Left lung (tissue), 4 donors: ENCODE measurements at regions not wholly inside any gene's neighbourhood (a gene's known extent, or its start where the extent isn't known, plus 50 kb on each side); places are given as distances from the start of the nearest gene placed in this dataset.

Experiments
- ATAC-seq: fragments of 200-7000 bp; cut with Tn5 transposase; one replicate; pipeline ENCODE4 v1.9.1; 2020; ENCODE audit warnings: moderate library complexity
- DNase-seq, 4 donors: peaks; one replicate each; pipeline ENCODE4 v3.0.0-alpha.2; 2013 to 2020
- H3K27ac ChIP-seq, 2 donors: fragments of 200-600 bp; sonication (generic) in 1 of 2; one replicate each; pipeline versions ENCODE4 v1.5.0 to v1.8.0; 2020 to 2021
- H3K27me3 ChIP-seq, 2 donors: fragments of 200-600 bp; sonication (generic) in 1 of 2; one replicate each; pipeline versions ENCODE4 v1.5.0 to v1.8.0; 2020 to 2021
- H3K36me3 ChIP-seq, 2 donors: fragments of 200-600 bp; sonication (generic) in 1 of 2; one replicate each; pipeline versions ENCODE4 v1.5.0 to v1.8.0; 2020 to 2021
- H3K4me1 ChIP-seq, 2 donors: fragments of 200-600 bp; one replicate each; pipeline ENCODE4 v1.8.0; 2021
- H3K4me3 ChIP-seq, 2 donors: fragments of 200-600 bp; sonication (generic) in 1 of 2; one replicate each; pipeline versions ENCODE4 v1.5.0 to v1.8.0; 2020 to 2021; ENCODE audit warnings: mild to moderate bottlenecking in 1 of 2
- H3K9me3 ChIP-seq, 2 donors: fragments of 200-600 bp; sonication (generic) in 1 of 2; one replicate each; pipeline versions ENCODE4 v1.5.0 to v1.8.0; 2020 to 2021
- CTCF ChIP-seq, 2 donors: fragments of 200-600 bp; sonication (generic) in 1 of 2; IDR thresholded peaks; one replicate each; pipeline versions ENCODE4 v1.5.0 to v1.8.0; 2021; ENCODE audit warnings: antibody characterized with exemption in 2 of 2
- intact Hi-C, 2 donors: fragments of 100-400 bp; cut with DNase I; formaldehyde crosslinking; loops; one replicate each; pipeline versions ENCODE4 v1.11.2 to v1.14.2; 2022
- donor health status: DM: no; HTN: yes; CAD: no.
- donor health status: DM: no; HTN: no; CAD: no.

DNA sequence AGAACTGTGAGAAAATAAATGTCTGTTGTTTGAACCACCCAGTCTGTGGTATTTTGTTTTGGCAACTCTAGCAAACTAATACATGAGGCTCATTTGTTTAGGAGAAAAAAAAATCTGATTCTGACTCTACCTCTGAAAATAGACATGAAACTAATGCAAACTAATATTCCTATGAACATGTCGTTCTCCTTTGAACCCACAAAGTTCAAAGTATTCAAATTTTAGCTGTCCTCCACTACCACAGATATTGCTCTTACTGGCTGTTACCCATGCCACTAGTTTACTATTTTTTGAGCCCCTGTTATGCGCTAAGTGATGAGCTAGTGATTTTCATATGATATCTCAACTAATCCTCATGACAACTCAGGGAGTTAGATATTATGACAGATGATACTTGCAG is 58.8 kb upstream of the ZNF804B start:
- intact Hi-C loops, result no loop called here
- H3K4me3 ChIP-seq, result no peak overlapping the region
- H3K4me1 ChIP-seq, result no peaks in the 10 kb centered on the region
- H3K27me3 ChIP-seq, result no peaks in the 10 kb centered on the region
- no peaks in the 10 kb centered on the region for H3K36me3 ChIP-seq
- H3K9me3 ChIP-seq, result no peaks in the 10 kb centered on the region
- DNase-seq, result no peak
- no peak for ATAC-seq
- no peak overlapping the region for H3K27ac ChIP-seq
- no peak for TF ChIP-seq CTCF (IDR thresholded peaks at IDR 0.05)

GRCh38 chr7:88694207-88694606 is 65.3 kb upstream of the ZNF804B start:
- H3K4me1 ChIP-seq, result no peaks in the 10 kb centered on the region
- H3K9me3 ChIP-seq, result no peaks in the 10 kb centered on the region
- no peak overlapping the region for H3K4me3 ChIP-seq
- ATAC-seq (no peak), DNase-seq (no peak)
- H3K27ac ChIP-seq, result no peak overlapping the region
- no peak for TF ChIP-seq CTCF (IDR thresholded peaks at IDR 0.05)
- no peaks in the 10 kb centered on the region for H3K27me3 ChIP-seq
- intact Hi-C loops, result no loop called here
- H3K36me3 ChIP-seq, result no peaks in the 10 kb centered on the region

DNA sequence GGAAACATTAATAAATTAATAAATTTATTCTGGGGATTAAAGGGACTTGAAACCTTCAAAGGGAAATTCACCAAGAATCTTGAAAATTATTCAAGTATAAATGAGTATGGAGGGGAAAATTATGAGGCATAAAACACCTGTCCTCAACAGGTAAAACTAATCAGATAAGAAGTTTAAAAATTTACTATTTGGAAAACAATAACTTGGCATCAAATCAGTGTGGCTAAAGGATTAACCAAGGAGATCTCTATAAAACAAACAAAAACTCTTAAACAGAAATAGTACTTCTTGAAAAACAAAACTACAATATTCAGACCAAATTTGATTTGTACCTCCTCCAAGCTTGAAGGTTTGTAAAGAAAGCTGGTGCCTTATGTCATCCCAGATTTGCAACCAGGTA is 66.4 kb upstream of the ZNF804B start:
- no peaks in the 10 kb centered on the region for H3K9me3 ChIP-seq
- no peaks in the 10 kb centered on the region for H3K36me3 ChIP-seq
- no peaks in the 10 kb centered on the region for H3K4me1 ChIP-seq
- no peaks in the 10 kb centered on the region for H3K27me3 ChIP-seq
- H3K27ac ChIP-seq, result no peak overlapping the region
- ATAC-seq (no peak), DNase-seq (no peak)
- H3K4me3 ChIP-seq, result no peak overlapping the region
- intact Hi-C loops, result no loop called here
- no peak for TF ChIP-seq CTCF (IDR thresholded peaks at IDR 0.05)

- no peaks in the 10 kb centered on the region for H3K4me1 ChIP-seq
- intact Hi-C loops, result no loop called here
- H3K9me3 ChIP-seq, result no peaks in the 10 kb centered on the region
- ATAC-seq, result no peak
- TF ChIP-seq CTCF (IDR thresholded peaks at IDR 0.05), result no peak
- H3K27me3 ChIP-seq, result no peaks in the 10 kb centered on the region
- H3K27ac ChIP-seq, result no peak overlapping the region
- no peak for DNase-seq
- no peak overlapping the region for H3K4me3 ChIP-seq
- H3K36me3 ChIP-seq, result no peaks in the 10 kb centered on the region
Observed at GRCh38 chr7:88692493-88692892, 67.0 kb upstream of the ZNF804B start.

GRCh38 chr7:88689821-88690220 is 69.7 kb upstream of the ZNF804B start:
- intact Hi-C loops, result no loop called here
- DNase-seq, result no peak
- Histone ChIP-seq H3K4me3 (no peak overlapping the region), H3K36me3 (no peaks in the 10 kb centered on the region), H3K27ac (no peak overlapping the region), H3K9me3 (peaks cover 0 to 5% of the 10 kb centered on the region in 2 donors), H3K4me1 (no peaks in the 10 kb centered on the region), H3K27me3 (no peaks in the 10 kb centered on the region)
- no peak for TF ChIP-seq CTCF (IDR thresholded peaks at IDR 0.05)
- ATAC-seq, result no peak
